ENCODE measurements at regions not wholly inside any gene's neighbourhood (a gene's known extent, or its start where the extent isn't known, plus 50 kb on each side); places are given as distances from the start of the nearest gene placed in this dataset.

DNA sequence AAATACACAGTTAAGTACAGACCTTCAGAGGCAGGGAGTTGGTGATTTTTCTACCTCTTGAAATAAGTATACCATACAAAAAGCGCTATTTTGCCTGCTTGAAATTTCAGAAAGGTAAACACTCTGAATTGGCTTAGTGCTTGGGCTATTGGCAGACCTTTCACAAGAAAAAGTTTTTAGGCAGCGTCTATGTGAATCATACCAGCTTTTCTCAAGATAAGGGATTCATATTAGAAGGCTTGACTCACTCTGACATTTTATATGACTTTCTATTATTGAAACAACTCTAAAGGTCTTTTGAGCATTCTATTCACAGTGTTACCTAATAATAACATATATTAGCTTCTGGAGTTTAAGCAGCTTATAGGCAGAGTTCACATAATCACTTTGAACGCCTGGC is 286.4 kb upstream of the FAT1 start:
- TF ChIP-seq NFRKB (IDR thresholded peaks at IDR 0.05), result no peak
- POLR2A ChIA-PET, result no interaction called here
- DNase-seq (ENCODE audit: extremely low spot score), result no peak
- CTCF ChIA-PET, result no interaction called here

DNA sequence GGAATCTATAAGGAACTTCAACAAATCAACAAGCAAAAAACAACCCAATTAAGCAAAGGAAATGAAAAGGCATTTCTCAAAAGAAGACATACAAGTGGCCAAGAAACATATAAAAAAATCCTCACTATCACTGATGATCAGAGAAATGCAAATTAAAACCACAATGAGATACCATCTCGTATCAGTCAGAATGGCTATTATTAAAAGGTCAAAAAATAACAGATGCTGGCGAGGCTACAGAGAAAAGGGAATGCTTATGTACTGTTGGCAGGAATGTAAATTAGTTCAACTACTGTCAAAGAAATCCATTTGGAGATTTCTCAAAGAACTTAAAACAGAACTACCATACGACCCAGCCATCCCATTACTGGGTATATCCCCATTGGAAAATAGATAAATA is 292.4 kb upstream of the FAT1 start:
- POLR2A ChIA-PET, result no interaction called here
- CTCF ChIA-PET, result no interaction called here

DNA sequence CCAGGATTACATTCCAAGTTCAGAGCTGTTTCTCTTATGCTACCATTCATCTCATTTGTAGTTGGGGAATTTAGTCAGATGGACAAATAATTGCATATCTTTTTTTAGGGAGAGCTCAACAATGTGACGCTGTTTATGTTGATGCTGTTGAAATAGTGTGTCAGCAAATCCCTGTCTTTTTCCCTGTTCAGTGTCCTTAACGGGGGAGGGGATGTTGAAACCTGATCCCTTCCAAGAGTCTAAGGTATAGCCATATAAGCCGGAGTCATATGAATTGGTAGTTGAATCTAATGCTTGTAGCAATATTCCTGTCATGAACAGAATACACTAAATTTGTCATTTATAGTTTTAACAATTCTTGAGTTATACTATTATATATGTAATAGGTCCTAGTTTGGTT is 293.5 kb upstream of the FAT1 start:
- ChIA-PET POLR2A (no interaction called here), CTCF (no interaction called here)
- peak; percentile 9 for DNase-seq (ENCODE audit: extremely low spot score)
- TF ChIP-seq ELF4 (IDR thresholded peaks at IDR 0.05) (no peak), FOXK2 (IDR thresholded peaks at IDR 0.05) (no peak), TARDBP (IDR thresholded peaks at IDR 0.05) (no peak), SP1 (IDR thresholded peaks at IDR 0.05) (no peak), SUZ12 (IDR thresholded peaks at IDR 0.05) (no peak)

More for the DNA sequence above, 292.4 kb upstream of the FAT1 start:
- no peak for TF ChIP-seq FOXA1 (IDR thresholded peaks at IDR 0.05)
- no peak for TF ChIP-seq TARDBP (IDR thresholded peaks at IDR 0.05)
- no peak for TF ChIP-seq ELF4 (IDR thresholded peaks at IDR 0.05)
- no peak for TF ChIP-seq NFRKB (IDR thresholded peaks at IDR 0.05)
- no peak for DNase-seq (ENCODE audit: extremely low spot score)

DNA sequence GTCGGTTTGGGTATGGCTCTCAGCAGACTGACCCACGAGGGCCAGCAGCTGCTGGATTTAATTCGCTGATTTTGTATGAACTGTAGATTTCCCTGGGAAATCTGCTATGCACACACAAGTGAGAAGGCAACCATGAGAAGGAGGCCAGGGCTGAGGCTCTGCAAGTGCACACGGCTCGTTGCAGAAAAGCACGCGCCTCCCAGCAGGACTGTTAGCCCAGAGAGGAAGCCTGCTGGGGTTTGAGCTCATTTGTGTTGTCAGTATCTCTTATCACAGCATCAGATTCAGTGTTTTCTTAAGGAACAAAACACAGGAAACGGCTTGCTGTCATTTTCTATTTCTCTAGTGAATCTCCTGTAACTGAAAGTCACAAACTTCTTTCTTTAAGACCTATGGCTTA is 296.2 kb upstream of the FAT1 start:
- peak; percentile 6 for DNase-seq (ENCODE audit: extremely low spot score)
- CTCF ChIA-PET, result interaction anchor here (1.1 kb wide), 1 partner anchor 21 kb away, joined by 5 read pairs; no protein-coding TSS in a partner anchor
- POLR2A ChIA-PET, result no interaction called here
- no peak for TF ChIP-seq HDGF (IDR thresholded peaks at IDR 0.05; ENCODE audit: borderline replicate concordance)
- TF ChIP-seq ARNT (IDR thresholded peaks at IDR 0.05), result no peak
- TF ChIP-seq BHLHE40 (IDR thresholded peaks at IDR 0.05; ENCODE audit: borderline replicate concordance), result no peak
- TF ChIP-seq ELF4 (IDR thresholded peaks at IDR 0.05), result no peak

DNA sequence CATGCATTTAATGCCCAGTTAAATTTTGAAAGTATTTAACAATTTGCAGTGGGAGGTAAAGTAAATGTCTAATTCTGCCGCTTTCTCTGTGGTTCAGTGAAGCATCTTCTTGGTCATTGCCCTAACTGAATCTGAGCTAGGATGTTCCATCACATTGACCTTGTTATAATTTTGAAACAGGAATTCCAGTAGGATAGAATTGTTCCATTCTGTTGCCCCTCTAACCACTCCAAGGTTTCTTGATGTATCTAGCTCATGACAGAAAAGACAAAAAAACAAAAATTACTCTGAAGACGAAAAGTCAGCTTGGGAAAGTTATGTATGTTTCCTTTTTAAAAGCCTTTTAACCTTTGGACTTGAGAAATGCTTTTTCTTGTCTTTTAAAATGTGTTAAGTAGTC is 297.0 kb upstream of the FAT1 start:
- TF ChIP-seq FOXK2 (IDR thresholded peaks at IDR 0.05) (no peak), TARDBP (IDR thresholded peaks at IDR 0.05) (no peak), ARNT (IDR thresholded peaks at IDR 0.05) (no peak), LEF1 (IDR thresholded peaks at IDR 0.05; ENCODE audit: borderline replicate concordance) (no peak), BHLHE40 (IDR thresholded peaks at IDR 0.05; ENCODE audit: borderline replicate concordance) (no peak), CTBP1 (IDR thresholded peaks at IDR 0.05; ENCODE audit: borderline replicate concordance) (no peak), SUZ12 (IDR thresholded peaks at IDR 0.05) (no peak), ELF4 (IDR thresholded peaks at IDR 0.05) (no peak), FOXM1 (IDR thresholded peaks at IDR 0.05; ENCODE audit: borderline replicate concordance) (no peak), L3MBTL2 (conservative IDR thresholded peaks at IDR 0.05) (no peak), SP1 (IDR thresholded peaks at IDR 0.05) (no peak), FOXA1 (IDR thresholded peaks at IDR 0.05) (no peak), ZNF384 (IDR thresholded peaks at IDR 0.05) (no peak), HDGF (IDR thresholded peaks at IDR 0.05; ENCODE audit: borderline replicate concordance) (no peak), NFRKB (IDR thresholded peaks at IDR 0.05) (no peak)
- TF ChIP-seq, protein P1, sequence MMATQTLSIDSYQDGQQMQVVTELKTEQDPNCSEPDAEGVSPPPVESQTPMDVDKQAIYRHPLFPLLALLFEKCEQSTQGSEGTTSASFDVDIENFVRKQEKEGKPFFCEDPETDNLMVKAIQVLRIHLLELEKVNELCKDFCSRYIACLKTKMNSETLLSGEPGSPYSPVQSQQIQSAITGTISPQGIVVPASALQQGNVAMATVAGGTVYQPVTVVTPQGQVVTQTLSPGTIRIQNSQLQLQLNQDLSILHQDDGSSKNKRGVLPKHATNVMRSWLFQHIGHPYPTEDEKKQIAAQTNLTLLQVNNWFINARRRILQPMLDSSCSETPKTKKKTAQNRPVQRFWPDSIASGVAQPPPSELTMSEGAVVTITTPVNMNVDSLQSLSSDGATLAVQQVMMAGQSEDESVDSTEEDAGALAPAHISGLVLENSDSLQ (IDR thresholded peaks at IDR 0.05), result no peak
- POLR2A ChIA-PET, result no interaction called here
- CTCF ChIA-PET, result interaction anchor here (1.1 kb wide), 1 partner anchor 21 kb away, joined by 5 read pairs; no protein-coding TSS in a partner anchor
- DNase-seq (ENCODE audit: extremely low spot score), result no peak

DNA sequence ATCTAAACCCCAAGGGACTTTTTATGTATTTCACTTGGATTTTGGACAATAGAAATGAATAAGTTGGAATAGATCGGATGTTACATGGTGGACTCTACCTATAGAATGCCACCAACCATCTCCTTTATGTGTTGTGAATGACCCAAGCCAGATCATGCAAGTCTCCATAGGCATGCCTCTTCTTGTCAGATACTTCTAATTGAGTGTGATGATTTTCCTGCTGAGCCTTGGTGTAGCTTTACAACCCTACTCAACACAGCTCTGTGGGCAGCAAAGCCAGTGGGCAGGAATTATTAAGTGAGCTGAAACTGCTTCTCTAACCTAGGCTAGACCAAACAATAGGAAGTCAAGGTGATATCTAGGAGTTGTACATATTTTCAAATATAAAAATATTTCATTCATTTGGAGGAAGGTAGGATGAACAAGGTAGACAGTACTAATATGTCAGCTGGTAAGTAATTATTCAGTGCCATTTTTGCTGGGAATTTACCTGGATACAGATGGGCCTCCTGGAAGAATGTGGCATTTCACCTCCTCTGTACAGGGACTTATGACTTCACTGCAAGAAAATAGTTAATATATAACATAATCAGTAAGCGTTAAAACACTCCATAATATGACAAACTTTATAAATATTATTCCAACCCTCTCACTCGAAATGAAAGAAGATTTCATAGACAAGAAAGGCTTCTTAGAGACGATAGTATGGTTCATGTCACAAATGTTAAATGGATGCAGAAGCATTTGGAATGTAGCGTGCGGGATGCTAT is 298.0 kb upstream of the FAT1 start:
- no peak for DNase-seq (ENCODE audit: extremely low spot score)
- ChIA-PET POLR2A (no interaction called here), CTCF (no interaction called here)
- TF ChIP-seq ZNF384 (IDR thresholded peaks at IDR 0.05) (no peak), FOXA1 (IDR thresholded peaks at IDR 0.05) (no peak), BHLHE40 (IDR thresholded peaks at IDR 0.05; ENCODE audit: borderline replicate concordance) (no peak), NFRKB (IDR thresholded peaks at IDR 0.05) (no peak), ARNT (IDR thresholded peaks at IDR 0.05) (no peak), CTBP1 (IDR thresholded peaks at IDR 0.05; ENCODE audit: borderline replicate concordance) (no peak)
- TF ChIP-seq, protein P1 (IDR thresholded peaks at IDR 0.05), result no peak

DNA sequence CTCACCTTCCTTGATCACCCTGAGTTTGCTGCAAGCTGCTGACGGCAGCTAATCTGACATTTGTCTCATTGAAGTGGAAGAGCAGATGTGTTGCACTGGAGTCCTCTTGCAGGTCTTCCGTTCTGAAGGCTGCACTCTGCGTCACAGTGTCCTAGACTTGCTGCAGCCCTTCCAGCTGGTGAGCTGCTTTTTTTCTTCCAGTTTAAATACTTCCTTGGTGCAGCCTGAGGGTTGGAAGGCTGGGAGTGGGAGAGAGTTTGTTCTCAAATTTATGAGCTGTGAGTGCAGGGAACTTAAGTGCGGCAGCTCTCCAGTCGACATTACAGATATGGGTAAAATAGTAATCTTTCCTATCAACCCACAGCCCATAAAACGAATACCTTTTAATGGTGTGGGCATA is 303.6 kb upstream of the FAT1 start:
- POLR2A ChIA-PET, result no interaction called here
- TF ChIP-seq ELF4 (IDR thresholded peaks at IDR 0.05) (no peak), NFRKB (IDR thresholded peaks at IDR 0.05) (no peak), HDGF (IDR thresholded peaks at IDR 0.05; ENCODE audit: borderline replicate concordance) (no peak), L3MBTL2 (conservative IDR thresholded peaks at IDR 0.05) (no peak), SUZ12 (IDR thresholded peaks at IDR 0.05) (no peak), BHLHE40 (IDR thresholded peaks at IDR 0.05; ENCODE audit: borderline replicate concordance) (no peak), SP1 (IDR thresholded peaks at IDR 0.05) (no peak), FOXM1 (IDR thresholded peaks at IDR 0.05; ENCODE audit: borderline replicate concordance) (no peak), TARDBP (IDR thresholded peaks at IDR 0.05) (no peak), ARNT (IDR thresholded peaks at IDR 0.05) (no peak), ZNF384 (IDR thresholded peaks at IDR 0.05) (no peak), CTBP1 (IDR thresholded peaks at IDR 0.05; ENCODE audit: borderline replicate concordance) (no peak), FOXK2 (IDR thresholded peaks at IDR 0.05) (no peak), FOXA1 (IDR thresholded peaks at IDR 0.05) (no peak), LEF1 (IDR thresholded peaks at IDR 0.05; ENCODE audit: borderline replicate concordance) (no peak)
- TF ChIP-seq, protein P1 (IDR thresholded peaks at IDR 0.05), result no peak
- CTCF ChIA-PET, result interaction anchor here (0.6 kb wide), 1 partner anchor 280 kb away, joined by 4 read pairs; no protein-coding TSS in a partner anchor
- DNase-seq (ENCODE audit: extremely low spot score), result peak; percentile 5
